Astrocyte (in vitro differentiated cells and primary cell): ENCODE measurements at regions not wholly inside any gene's neighbourhood (a gene's known extent, or its start where the extent isn't known, plus 50 kb on each side); places are given as distances from the start of the nearest gene placed in this dataset.

Experiments
- DNase-seq: peaks from one replicate; pipeline ENCODE4 v3.0.0-alpha.2; 2010; ENCODE audit warnings: low read depth
- FAIRE-seq: peaks from 2 replicates; lab custom pipeline; 2011; peaks lifted over from hg19 to GRCh38; lab: Jason Lieb, UNC
- H2AFZ ChIP-seq: 2 replicates; pipeline ENCODE4 v1.6.0; 2012; ENCODE audit warnings: low read depth, low read length, inconsistent platforms
- H3K27ac ChIP-seq: 2 replicates; pipeline ENCODE4 v1.5.1; 2011; ENCODE audit warnings: low read depth, low read length, inconsistent platforms
- H3K27me3 ChIP-seq: 2 replicates; pipeline ENCODE4 v1.6.0; 2011; ENCODE audit warnings: low read length, inconsistent platforms; ENCODE audit not compliant: insufficient read depth
- H3K36me3 ChIP-seq: 2 replicates; pipeline ENCODE4 v1.5.1; 2011; ENCODE audit warnings: low read length, inconsistent platforms; ENCODE audit not compliant: insufficient read depth
- H3K4me1 ChIP-seq: 2 replicates; pipeline ENCODE4 v1.5.1; 2011; ENCODE audit warnings: low read length, inconsistent platforms; ENCODE audit not compliant: insufficient read depth
- H3K4me2 ChIP-seq: 2 replicates; pipeline ENCODE4 v1.6.0; 2012; ENCODE audit warnings: low read length, inconsistent platforms
- H3K4me3 ChIP-seq: 2 replicates; pipeline ENCODE4 v1.5.1; 2011; ENCODE audit warnings: low read depth, mild to moderate bottlenecking, low read length, inconsistent platforms; ENCODE audit not compliant: insufficient read depth
- H3K79me2 ChIP-seq: 2 replicates; pipeline ENCODE4 v1.6.0; 2012; ENCODE audit warnings: mild to moderate bottlenecking, low read length, inconsistent platforms; ENCODE audit not compliant: insufficient read depth
- H3K9ac ChIP-seq: 2 replicates; pipeline ENCODE4 v1.6.0; 2012; ENCODE audit warnings: mild to moderate bottlenecking, low read length, inconsistent platforms
- H3K9me3 ChIP-seq: 2 replicates; pipeline ENCODE4 v1.5.1; 2012; ENCODE audit warnings: low read depth, mild to moderate bottlenecking, low read length, inconsistent platforms; ENCODE audit not compliant: insufficient read depth
- H4K20me1 ChIP-seq: 2 replicates; pipeline ENCODE4 v1.6.0; 2012; ENCODE audit warnings: low read length, inconsistent platforms; ENCODE audit not compliant: insufficient read depth
- H3K27ac Mint-ChIP-seq: one replicate; pipeline ENCODE4 v1.8.0; 2021; ENCODE audit warnings: mild to moderate bottlenecking, mixed read lengths; ENCODE audit not compliant: unreplicated experiment
- H3K27me3 Mint-ChIP-seq: one replicate; pipeline ENCODE4 v1.8.0; 2021; ENCODE audit warnings: low read depth, mixed read lengths; ENCODE audit not compliant: unreplicated experiment
- H3K36me3 Mint-ChIP-seq: one replicate; pipeline ENCODE4 v1.8.0; 2021; ENCODE audit warnings: low read depth, mixed read lengths; ENCODE audit not compliant: unreplicated experiment
- H3K4me1 Mint-ChIP-seq: one replicate; pipeline ENCODE4 v1.8.0; 2021; ENCODE audit warnings: low read depth, mixed read lengths; ENCODE audit not compliant: unreplicated experiment
- H3K4me3 Mint-ChIP-seq: one replicate; pipeline ENCODE4 v1.8.0; 2021; ENCODE audit warnings: mild to moderate bottlenecking, moderate library complexity, mixed read lengths; ENCODE audit not compliant: unreplicated experiment
- H3K9me3 Mint-ChIP-seq: one replicate; pipeline ENCODE4 v1.8.0; 2021; ENCODE audit warnings: mild to moderate bottlenecking, mixed read lengths; ENCODE audit not compliant: unreplicated experiment
- CTCF ChIP-seq: IDR thresholded peaks from 2 replicates; pipeline ENCODE4 v1.5.1; 2011; ENCODE audit warnings: low read depth, mild to moderate bottlenecking, inconsistent platforms, low read length, moderate library complexity; ENCODE audit not compliant: insufficient read depth
- EZH2 ChIP-seq: IDR thresholded peaks from 2 replicates; pipeline ENCODE4 v1.6.1; 2012; ENCODE audit warnings: mild to moderate bottlenecking, low read length, inconsistent platforms; ENCODE audit not compliant: insufficient read depth

DNA sequence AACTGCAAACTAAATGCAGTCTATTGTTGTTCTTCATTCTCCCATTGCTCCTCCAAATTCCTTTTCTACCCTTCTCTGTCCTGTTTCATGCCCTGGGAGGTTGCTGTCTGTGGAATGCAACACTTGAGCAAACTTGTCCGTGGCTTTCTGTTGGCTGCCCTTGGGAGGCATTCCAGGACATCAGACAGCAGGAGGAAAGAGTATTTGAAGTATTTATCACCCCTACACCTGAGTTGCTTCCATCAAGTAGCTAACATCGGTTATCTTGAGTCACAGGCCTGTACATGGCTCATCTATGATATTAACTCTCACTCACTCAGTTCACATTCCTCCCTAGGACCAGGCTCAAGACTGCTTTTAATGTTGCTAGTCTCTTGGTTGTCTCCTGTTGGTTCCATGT, 803.4 kb upstream of the CDH6 start:
- Histone ChIP-seq H3K4me1 (no peaks in the 10 kb centered on the region), H3K4me2 (no peak overlapping the region), H3K27me3 (no peaks in the 10 kb centered on the region), H3K27ac (no peak overlapping the region), H3K9me3 (no peaks in the 10 kb centered on the region), H2AFZ (no peak overlapping the region), H3K79me2 (no peaks in the 10 kb centered on the region), H3K9ac (no peak overlapping the region), H4K20me1 (no peaks in the 10 kb centered on the region), H3K4me3 (no peak overlapping the region), H3K36me3 (no peaks in the 10 kb centered on the region)
- no peak overlapping the region for H3K27ac Mint-ChIP-seq
- no peaks in the 10 kb centered on the region for H3K9me3 Mint-ChIP-seq
- DNase-seq (no peak), FAIRE-seq (no peak)
- TF ChIP-seq EZH2 (no peak), CTCF (no peak)
- H3K36me3 Mint-ChIP-seq, result no peaks in the 10 kb centered on the region
- no peaks in the 10 kb centered on the region for H3K27me3 Mint-ChIP-seq
- peaks cover 8% of the 10 kb centered on the region for H3K4me1 Mint-ChIP-seq
- no peak overlapping the region for H3K4me3 Mint-ChIP-seq

DNA sequence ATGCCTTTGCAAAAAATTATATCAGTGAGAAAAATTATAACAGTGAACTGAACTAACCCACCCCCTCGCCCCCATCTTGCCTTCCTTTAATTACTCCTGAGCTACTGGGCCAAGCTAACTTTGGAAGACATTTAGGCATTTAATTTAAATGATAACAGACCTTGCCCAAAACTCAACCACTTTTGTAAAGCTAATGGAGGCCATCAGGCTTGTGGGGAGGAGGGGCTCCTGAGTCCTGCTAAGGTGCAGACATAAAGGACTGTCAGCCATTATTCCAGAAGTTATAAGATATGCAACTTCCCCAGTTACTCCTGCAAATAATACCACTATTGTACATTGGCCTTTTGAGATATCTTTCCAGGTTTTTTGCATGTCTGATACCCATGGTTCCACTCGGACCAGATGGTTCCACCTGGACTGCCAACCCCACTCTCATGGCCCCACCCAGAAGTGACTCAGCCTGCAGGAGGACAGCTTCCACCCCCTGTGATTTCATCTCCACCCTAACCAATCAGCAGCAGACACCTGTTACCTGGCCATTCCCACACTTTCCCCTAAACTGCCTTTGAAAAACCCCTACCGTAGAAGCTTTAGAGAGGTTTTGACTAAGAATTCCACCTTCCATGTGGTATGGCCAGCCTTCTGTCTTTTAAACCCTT, 805.4 kb upstream of the CDH6 start:
- H4K20me1 ChIP-seq, result no peaks in the 10 kb centered on the region
- H2AFZ ChIP-seq, result no peak overlapping the region
- TF ChIP-seq CTCF (no peak), EZH2 (no peak)
- no peaks in the 10 kb centered on the region for H3K27me3 Mint-ChIP-seq
- FAIRE-seq (no peak), DNase-seq (no peak)
- H3K36me3 Mint-ChIP-seq, result no peaks in the 10 kb centered on the region
- H3K4me1 Mint-ChIP-seq, result peaks cover 8% of the 10 kb centered on the region
- H3K27me3 ChIP-seq, result no peaks in the 10 kb centered on the region
- H3K9me3 Mint-ChIP-seq, result no peaks in the 10 kb centered on the region
- H3K79me2 ChIP-seq, result no peaks in the 10 kb centered on the region
- H3K9me3 ChIP-seq, result no peaks in the 10 kb centered on the region
- H3K36me3 ChIP-seq, result no peaks in the 10 kb centered on the region
- H3K9ac ChIP-seq, result no peak overlapping the region
- no peak overlapping the region for H3K4me3 Mint-ChIP-seq
- H3K4me1 ChIP-seq, result no peaks in the 10 kb centered on the region
- no peak overlapping the region for H3K27ac Mint-ChIP-seq
- no peak overlapping the region for H3K4me3 ChIP-seq
- H3K27ac ChIP-seq, result no peak overlapping the region
- H3K4me2 ChIP-seq, result no peak overlapping the region

- H2AFZ ChIP-seq, result no peak overlapping the region
- no peaks in the 10 kb centered on the region for H3K79me2 ChIP-seq
- no peaks in the 10 kb centered on the region for H3K9me3 ChIP-seq
- DNase-seq (no peak), FAIRE-seq (no peak)
- H3K4me3 ChIP-seq, result no peak overlapping the region
- no peak overlapping the region for H3K4me3 Mint-ChIP-seq
- H3K27ac ChIP-seq, result no peak overlapping the region
- H4K20me1 ChIP-seq, result no peaks in the 10 kb centered on the region
- no peak overlapping the region for H3K9ac ChIP-seq
- no peaks in the 10 kb centered on the region for H3K27me3 Mint-ChIP-seq
- H3K36me3 Mint-ChIP-seq, result no peaks in the 10 kb centered on the region
- no peaks in the 10 kb centered on the region for H3K9me3 Mint-ChIP-seq
- H3K4me1 Mint-ChIP-seq, result peaks cover 8% of the 10 kb centered on the region
- H3K4me2 ChIP-seq, result no peak overlapping the region
- H3K4me1 ChIP-seq, result no peaks in the 10 kb centered on the region
- no peaks in the 10 kb centered on the region for H3K36me3 ChIP-seq
- no peak overlapping the region for H3K27ac Mint-ChIP-seq
- no peak for TF ChIP-seq CTCF
- no peak for TF ChIP-seq EZH2
- no peaks in the 10 kb centered on the region for H3K27me3 ChIP-seq
Measured at GRCh38 chr5:30385754-30386153, 807.7 kb upstream of the CDH6 start.
